AG04450 (cell line): ENCODE measurements at regions not wholly inside any gene's neighbourhood (a gene's known extent, or its start where the extent isn't known, plus 50 kb on each side); places are given as distances from the start of the nearest gene placed in this dataset.
A peak's percentile ranks its signal among the peaks of the same experiment; 100 is the strongest.
"Not testable (repeated sequence)": the region's sequence is repeated elsewhere in the genome, so short reads cannot be mapped to it uniquely, and the experiment has no call there.

Experiments used
- CTCF ChIA-PET: fragments of 300-600, 350-600 bp; formaldehyde crosslinking; extraction: SDS; loops from one replicate; lab custom pipeline; 2022; ENCODE audit warnings: antibody characterized with exemption, inconsistent platforms; lab: Charles Lee
- POLR2A ChIA-PET: fragments of 350-600 bp; formaldehyde crosslinking; extraction: SDS; loops from one replicate; lab custom pipeline; 2021; ENCODE audit warnings: antibody characterized with exemption, inconsistent platforms; lab: Yijun Ruan, JAX
- DNase-seq: peaks from one replicate; pipeline ENCODE4 v3.0.0-alpha.2; 2011; ENCODE audit warnings: low read depth, low spot score
- H3K27ac ChIP-seq: one replicate; pipeline ENCODE4 v1.5.1; 2012; ENCODE audit warnings: low read depth, low read length, control low read depth
- H3K27me3 ChIP-seq: one replicate; pipeline ENCODE4 v1.6.0; 2012; ENCODE audit warnings: low read length; ENCODE audit not compliant: control insufficient read depth, insufficient read depth
- H3K4me3 ChIP-seq: 2 replicates; pipeline ENCODE4 v1.5.1; 2011; ENCODE audit warnings: mild to moderate bottlenecking, low read depth, low read length, control low read depth
- H3K9me3 ChIP-seq: 2 replicates; pipeline ENCODE4 v1.5.1; 2012; ENCODE audit warnings: low read length; ENCODE audit not compliant: control insufficient read depth, insufficient read depth
- CTCF ChIP-seq: IDR thresholded peaks from 2 replicates; pipeline ENCODE4 v1.5.1; 2011; ENCODE audit warnings: low read depth, low read length, control low read depth, inconsistent platforms

- ChIA-PET POLR2A (no interaction called here), CTCF (no interaction called here)
- no peak for TF ChIP-seq CTCF
- H3K27me3 ChIP-seq: no peaks in the 10 kb centered on the region
- DNase-seq: no peak
- no peak overlapping the region for H3K4me3 ChIP-seq
- no peak overlapping the region for H3K27ac ChIP-seq
- H3K9me3 ChIP-seq: peaks cover 7% of the 10 kb centered on the region
These were observed 57.6 kb upstream of the ZNF527 start for GRCh38 chr19:37313335-37313627.

GRCh38 chr19:37317403-37318209 is 53.3 kb upstream of the ZNF527 start:
- CTCF ChIA-PET: interaction anchor here (0.6 to 0.7 kb wide), 3 partner anchors 50 to 585 kb away, joined by 3 read pairs; partner anchors contain the start of gene ZNF527
- H3K27ac ChIP-seq: peak overlapping the region; percentile 81
- H3K4me3 ChIP-seq: peak overlapping the region; percentile 88
- H3K9me3 ChIP-seq: peaks cover 20% of the 10 kb centered on the region
- no peaks in the 10 kb centered on the region for H3K27me3 ChIP-seq
- TF ChIP-seq CTCF: peak; percentile 40
- POLR2A ChIA-PET: interaction anchor here (0.6 to 1.2 kb wide), 5 partner anchors 17 to 149 kb away, joined by 3 to 13 read pairs (median 3); partner anchors contain the start of genes ZNF527 and ZNF569
- DNase-seq: peak; percentile 98

GRCh38 chr19:37320988-37321387 is 49.9 kb upstream of the ZNF527 start:
- H3K27me3 ChIP-seq, CTCF ChIA-PET, H3K27ac ChIP-seq, DNase-seq, H3K4me3 ChIP-seq, POLR2A ChIA-PET: not testable (repeated sequence)
- peaks cover 20% of the 10 kb centered on the region for H3K9me3 ChIP-seq
